AG04449 (cell line): ENCODE measurements at regions not wholly inside any gene's neighbourhood (a gene's known extent, or its start where the extent isn't known, plus 50 kb on each side); places are given as distances from the start of the nearest gene placed in this dataset.

Experiments used
- CTCF ChIA-PET: fragments of 350-600 bp; formaldehyde crosslinking; extraction: SDS; loops from one replicate; lab custom pipeline; 2021; ENCODE audit warnings: antibody characterized with exemption; lab: Yijun Ruan, JAX
- POLR2A ChIA-PET: fragments of 400-600, 350-600 bp; formaldehyde crosslinking; extraction: SDS; loops from one replicate; lab custom pipeline; 2020; ENCODE audit warnings: antibody characterized with exemption, inconsistent platforms; lab: Yijun Ruan, JAX
- DNase-seq: peaks from one replicate; pipeline ENCODE4 v3.0.0-alpha.2; 2010; ENCODE audit warnings: low read depth, low spot score
- H3K4me3 ChIP-seq: 2 replicates; pipeline ENCODE4 v1.5.1; 2011; ENCODE audit warnings: low read depth, mild to moderate bottlenecking, control low read depth, low read length
- CTCF ChIP-seq: IDR thresholded peaks from one replicate; pipeline ENCODE4 v1.5.1; 2011; ENCODE audit warnings: mild to moderate bottlenecking, moderate library complexity, low read length, control low read depth, inconsistent platforms; ENCODE audit not compliant: insufficient read depth; ENCODE audit errors: missing control alignments

DNA sequence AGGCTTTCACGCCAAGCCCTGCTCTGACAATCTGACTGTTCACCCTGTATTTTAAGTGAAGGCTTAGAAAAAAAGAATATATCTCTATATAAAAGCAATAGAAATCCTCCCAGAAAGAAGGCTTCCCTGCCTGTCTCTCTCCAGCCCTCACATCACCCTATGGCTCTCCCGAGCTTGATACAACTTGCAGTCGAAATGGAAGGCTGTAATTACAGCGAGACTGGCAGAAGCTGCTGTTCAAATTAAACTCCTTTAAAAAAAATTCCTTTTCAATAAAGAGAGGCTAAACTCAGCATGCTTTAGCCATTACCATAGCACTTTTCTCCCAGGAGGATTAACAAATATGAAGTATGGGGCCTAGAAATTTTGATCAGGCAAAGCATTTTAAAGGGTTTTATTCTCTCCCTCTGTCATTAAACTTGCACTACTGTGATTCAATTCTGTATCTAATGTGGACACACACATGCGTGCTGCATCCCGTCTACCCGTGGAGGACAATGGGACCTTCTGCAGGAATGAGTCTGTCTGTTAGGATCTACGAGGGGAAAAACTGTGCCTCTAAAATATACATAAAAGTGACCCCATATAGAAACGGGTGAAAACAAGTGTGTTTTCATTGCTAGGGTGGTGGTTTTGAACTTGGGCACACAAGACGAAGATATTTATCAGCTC, 223.8 kb downstream of the USP6NL start:
- no peak overlapping the region for H3K4me3 ChIP-seq
- no peak for DNase-seq
- POLR2A ChIA-PET, result no interaction called here
- CTCF ChIA-PET, result no interaction called here
- no peak for TF ChIP-seq CTCF

- DNase-seq, result no peak
- ChIA-PET CTCF (interaction anchor here (1.1 kb wide), 1 partner anchor 371 kb away, joined by 3 read pairs; no protein-coding TSS in a partner anchor), POLR2A (no interaction called here)
These were observed 224.4 kb downstream of the USP6NL start for GRCh38 chr10:11387044-11387443.

More at GRCh38 chr10:11387044-11387443, 224.4 kb downstream of the USP6NL start:
- TF ChIP-seq CTCF, result no peak
- no peak overlapping the region for H3K4me3 ChIP-seq
